ENCODE measurements at regions not wholly inside any gene's neighbourhood (a gene's known extent, or its start where the extent isn't known, plus 50 kb on each side); places are given as distances from the start of the nearest gene placed in this dataset.

DNA sequence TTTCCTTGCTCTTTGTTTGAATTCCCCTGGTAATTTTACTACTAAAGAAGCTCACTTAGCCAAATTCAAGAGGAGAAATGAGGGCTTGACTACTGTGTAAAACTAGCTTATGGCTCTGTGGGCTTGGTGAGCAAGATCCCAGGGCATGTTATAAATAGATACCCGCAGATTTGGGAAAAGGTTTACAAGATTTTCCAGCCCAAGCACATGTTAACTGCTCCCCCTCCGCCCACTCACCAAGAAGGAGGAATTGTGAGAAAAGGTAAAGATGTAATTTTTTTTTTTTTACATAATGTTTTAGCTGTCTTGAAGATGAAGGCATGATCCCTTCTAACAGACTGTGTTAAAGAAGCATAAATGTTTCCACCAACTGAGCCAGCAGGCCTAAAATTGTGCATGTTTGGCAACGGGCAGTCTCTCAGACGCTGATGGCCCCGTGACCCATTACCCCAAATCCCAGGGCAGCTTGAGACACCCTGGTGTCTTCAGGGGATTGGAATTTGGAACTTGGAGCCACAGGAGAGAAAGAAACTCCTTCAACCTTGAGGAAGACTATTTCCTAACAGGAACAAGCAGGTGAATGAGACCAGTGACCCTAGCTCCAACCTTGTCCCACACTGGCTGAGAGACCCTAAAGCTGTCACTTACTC lies 429.8 kb upstream of the CELF2 start:
- Histone ChIP-seq H3K4me3 (ENCODE audit: low read length) (no peak overlapping the region), H3K4me1 (ENCODE audit: insufficient read depth, low read length) (no peaks in the 10 kb centered on the region), H2AFZ (ENCODE audit: low read depth, low read length) (no peak overlapping the region), H3K36me3 (ENCODE audit: insufficient read depth, low read length) (no peaks in the 10 kb centered on the region), H3K9me3 (ENCODE audit: low read length) (no peaks in the 10 kb centered on the region), H3K27me3 (ENCODE audit: insufficient read depth, low read length) (no peaks in the 10 kb centered on the region)

DNA sequence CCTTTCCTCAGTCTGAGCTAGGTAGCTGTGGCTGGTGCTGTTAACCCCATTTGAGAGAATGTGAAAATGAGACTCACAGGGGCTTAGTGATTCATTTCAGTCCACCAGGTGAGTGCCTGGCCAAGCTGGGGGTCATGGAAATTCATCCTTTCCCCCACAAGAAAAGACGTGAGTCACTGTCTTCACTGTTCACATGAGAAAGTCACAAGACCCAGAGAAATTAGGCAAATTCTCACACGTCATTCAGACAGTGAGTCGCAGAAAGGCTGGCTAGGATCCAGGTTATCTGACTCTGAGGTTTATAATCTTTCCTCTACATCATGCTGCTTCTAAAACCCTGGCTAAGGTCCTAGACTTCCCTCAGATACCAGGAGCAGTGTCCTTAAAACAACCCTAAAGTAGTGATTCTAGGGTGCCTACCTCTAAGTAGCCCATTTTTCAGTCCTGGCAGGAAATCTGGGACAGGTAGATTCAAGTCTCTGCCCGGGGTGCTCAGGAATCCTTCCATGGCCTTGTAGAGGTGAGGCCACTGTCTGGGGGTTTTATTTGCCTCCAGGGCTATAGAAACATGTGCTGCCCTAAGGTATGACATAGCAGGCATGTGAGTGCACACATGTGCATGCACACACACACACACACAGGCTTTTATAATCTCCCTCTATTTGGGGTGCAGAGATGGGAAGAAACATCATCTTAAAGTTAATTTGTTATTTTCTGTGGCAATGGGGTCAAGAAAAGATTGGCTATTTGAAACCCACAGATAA lies 427.9 kb upstream of the CELF2 start:
- no peak overlapping the region for H2AFZ ChIP-seq (ENCODE audit: low read depth, low read length)
- no peaks in the 10 kb centered on the region for H3K4me1 ChIP-seq (ENCODE audit: insufficient read depth, low read length)
- H3K9me3 ChIP-seq (ENCODE audit: low read length): no peaks in the 10 kb centered on the region
- H3K27me3 ChIP-seq (ENCODE audit: insufficient read depth, low read length): no peaks in the 10 kb centered on the region
- no peaks in the 10 kb centered on the region for H3K36me3 ChIP-seq (ENCODE audit: insufficient read depth, low read length)
- H3K4me3 ChIP-seq (ENCODE audit: low read length): no peak overlapping the region

DNA sequence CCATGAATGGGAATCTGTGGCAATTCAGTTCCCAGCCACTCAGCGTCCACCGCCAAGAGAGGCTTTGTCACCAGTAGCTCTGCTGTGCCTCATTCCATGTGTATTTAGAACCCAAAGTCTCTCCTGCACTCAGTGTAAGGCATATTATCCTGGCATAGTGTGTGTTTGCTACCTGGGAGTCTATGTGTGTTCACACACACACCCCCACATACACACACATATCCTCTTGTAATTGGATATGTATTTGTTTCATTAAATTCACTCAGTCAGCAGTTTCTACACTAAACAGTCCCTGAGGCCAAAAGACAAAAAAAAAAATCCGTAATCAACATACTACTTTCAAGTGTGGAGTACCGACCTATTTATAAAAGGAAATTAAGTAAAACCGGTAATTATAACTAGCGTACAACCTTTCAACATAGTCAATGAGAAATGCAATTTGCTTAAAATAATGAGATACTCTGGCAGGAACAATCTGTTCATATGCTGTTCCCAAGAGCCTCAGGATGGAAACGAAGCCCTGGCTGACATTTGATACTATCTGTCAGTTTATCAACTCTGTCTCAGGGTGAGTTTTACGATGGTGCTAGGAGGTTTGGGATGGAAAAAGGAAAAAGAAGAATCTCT lies 425.8 kb upstream of the CELF2 start:
- Histone ChIP-seq H3K4me3 (ENCODE audit: low read length) (no peak overlapping the region), H3K9me3 (ENCODE audit: low read length) (no peaks in the 10 kb centered on the region), H3K27me3 (ENCODE audit: insufficient read depth, low read length) (no peaks in the 10 kb centered on the region), H2AFZ (ENCODE audit: low read depth, low read length) (no peak overlapping the region), H3K4me1 (ENCODE audit: insufficient read depth, low read length) (no peaks in the 10 kb centered on the region), H3K36me3 (ENCODE audit: insufficient read depth, low read length) (no peaks in the 10 kb centered on the region)

DNA sequence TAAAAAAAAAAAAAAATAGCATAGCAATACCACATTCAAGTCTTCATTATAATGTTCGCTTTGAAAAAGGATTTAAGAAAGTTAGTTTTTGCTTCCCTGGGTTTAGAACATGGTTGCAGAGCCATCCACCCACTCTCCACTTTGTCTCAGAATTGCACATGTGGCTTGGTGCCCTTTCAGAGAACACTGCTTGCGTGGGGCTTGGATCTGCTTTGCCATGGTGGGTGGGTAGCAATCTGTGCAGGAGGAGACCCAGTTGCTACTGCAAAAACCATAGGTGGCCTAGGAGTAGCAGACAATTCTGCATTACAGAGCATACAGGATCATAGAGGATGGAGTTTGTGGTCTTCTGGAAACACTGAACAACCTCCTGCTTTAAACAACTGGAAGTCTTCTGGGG lies 421.4 kb upstream of the CELF2 start:
- H3K27me3 ChIP-seq (ENCODE audit: insufficient read depth, low read length): no peaks in the 10 kb centered on the region
- no peaks in the 10 kb centered on the region for H3K4me1 ChIP-seq (ENCODE audit: insufficient read depth, low read length)
- no peaks in the 10 kb centered on the region for H3K36me3 ChIP-seq (ENCODE audit: insufficient read depth, low read length)

DNA sequence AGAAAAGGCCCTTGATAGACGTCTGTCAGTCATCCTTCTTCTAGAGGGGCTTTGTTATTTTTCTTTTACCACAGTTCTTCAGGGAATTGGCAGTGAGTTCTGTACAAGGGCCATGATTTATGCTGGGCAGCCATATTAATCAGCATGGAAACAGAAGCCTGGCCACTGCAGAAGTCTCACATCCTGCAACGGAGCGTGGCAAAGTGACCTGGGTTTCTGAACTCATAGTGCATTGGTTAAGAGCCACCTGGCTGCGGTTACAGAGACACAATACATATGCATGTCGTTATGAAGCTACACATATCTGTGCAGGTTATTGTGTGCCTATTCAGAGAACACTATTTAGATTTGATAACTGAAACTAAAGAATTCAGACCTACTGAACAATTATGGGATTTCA lies 419.4 kb upstream of the CELF2 start:
- H3K4me1 ChIP-seq (ENCODE audit: insufficient read depth, low read length): no peaks in the 10 kb centered on the region
- H3K4me3 ChIP-seq (ENCODE audit: low read length): no peak overlapping the region
- H3K27me3 ChIP-seq (ENCODE audit: insufficient read depth, low read length): no peaks in the 10 kb centered on the region
- H3K9me3 ChIP-seq (ENCODE audit: low read length): no peaks in the 10 kb centered on the region
- H3K36me3 ChIP-seq (ENCODE audit: insufficient read depth, low read length): no peaks in the 10 kb centered on the region
- no peak overlapping the region for H2AFZ ChIP-seq (ENCODE audit: low read depth, low read length)

More for the DNA sequence above, 421.4 kb upstream of the CELF2 start:
- Histone ChIP-seq H3K9me3 (ENCODE audit: low read length) (no peaks in the 10 kb centered on the region), H2AFZ (ENCODE audit: low read depth, low read length) (no peak overlapping the region), H3K4me3 (ENCODE audit: low read length) (no peak overlapping the region)

DNA sequence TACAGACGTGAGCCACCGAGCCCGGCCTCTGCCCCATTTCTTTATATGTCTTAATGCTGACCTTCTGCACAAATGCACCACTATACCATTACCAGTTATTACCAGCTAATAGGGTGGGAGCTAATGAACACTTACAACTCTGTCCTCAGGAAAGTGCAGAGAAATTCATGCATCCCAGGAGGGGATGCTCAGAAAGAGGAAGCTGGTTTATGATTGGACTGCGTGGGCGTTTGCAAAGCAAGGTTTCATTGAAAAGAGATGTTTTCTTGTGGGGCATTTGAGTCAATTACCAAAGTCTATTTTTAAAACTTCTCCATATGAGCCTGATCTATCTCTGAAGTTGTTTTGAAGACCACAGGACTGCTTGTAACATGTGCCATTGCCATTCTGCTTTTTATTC lies 417.7 kb upstream of the CELF2 start:
- no peak overlapping the region for H2AFZ ChIP-seq (ENCODE audit: low read depth, low read length)
- H3K9me3 ChIP-seq (ENCODE audit: low read length): no peaks in the 10 kb centered on the region
- no peaks in the 10 kb centered on the region for H3K27me3 ChIP-seq (ENCODE audit: insufficient read depth, low read length)
- no peaks in the 10 kb centered on the region for H3K4me1 ChIP-seq (ENCODE audit: insufficient read depth, low read length)
- H3K36me3 ChIP-seq (ENCODE audit: insufficient read depth, low read length): no peaks in the 10 kb centered on the region
- H3K4me3 ChIP-seq (ENCODE audit: low read length): no peak overlapping the region

DNA sequence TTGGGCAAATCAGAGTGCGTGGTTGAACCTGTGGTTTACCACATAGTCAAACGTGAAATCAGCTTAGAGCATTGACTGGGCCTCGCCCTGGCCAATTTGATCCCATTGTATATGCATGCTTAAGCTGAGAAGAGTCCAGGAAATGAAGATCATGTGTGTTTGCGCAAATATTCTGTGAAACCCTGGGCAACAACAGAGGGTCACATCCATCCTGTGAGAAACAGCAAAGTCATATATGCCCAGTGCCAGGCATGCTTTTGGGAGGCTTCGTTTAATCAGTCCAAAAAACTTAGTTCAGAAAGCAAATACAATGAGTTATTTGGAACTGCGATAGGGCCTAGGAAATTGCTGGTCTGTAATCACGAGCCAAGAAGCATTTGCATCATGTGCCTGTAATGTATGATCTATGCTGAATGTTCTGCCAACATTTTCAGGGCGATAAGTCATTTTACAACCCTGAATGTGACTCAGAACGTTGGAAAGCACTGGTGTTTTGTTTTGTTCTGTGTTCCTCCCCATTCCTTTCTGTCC lies 412.1 kb upstream of the CELF2 start:
- no peaks in the 10 kb centered on the region for H3K9me3 ChIP-seq (ENCODE audit: low read length)
- no peaks in the 10 kb centered on the region for H3K4me1 ChIP-seq (ENCODE audit: insufficient read depth, low read length)
- no peaks in the 10 kb centered on the region for H3K36me3 ChIP-seq (ENCODE audit: insufficient read depth, low read length)
- H3K4me3 ChIP-seq (ENCODE audit: low read length): no peak overlapping the region
- no peaks in the 10 kb centered on the region for H3K27me3 ChIP-seq (ENCODE audit: insufficient read depth, low read length)
- H2AFZ ChIP-seq (ENCODE audit: low read depth, low read length): no peak overlapping the region

DNA sequence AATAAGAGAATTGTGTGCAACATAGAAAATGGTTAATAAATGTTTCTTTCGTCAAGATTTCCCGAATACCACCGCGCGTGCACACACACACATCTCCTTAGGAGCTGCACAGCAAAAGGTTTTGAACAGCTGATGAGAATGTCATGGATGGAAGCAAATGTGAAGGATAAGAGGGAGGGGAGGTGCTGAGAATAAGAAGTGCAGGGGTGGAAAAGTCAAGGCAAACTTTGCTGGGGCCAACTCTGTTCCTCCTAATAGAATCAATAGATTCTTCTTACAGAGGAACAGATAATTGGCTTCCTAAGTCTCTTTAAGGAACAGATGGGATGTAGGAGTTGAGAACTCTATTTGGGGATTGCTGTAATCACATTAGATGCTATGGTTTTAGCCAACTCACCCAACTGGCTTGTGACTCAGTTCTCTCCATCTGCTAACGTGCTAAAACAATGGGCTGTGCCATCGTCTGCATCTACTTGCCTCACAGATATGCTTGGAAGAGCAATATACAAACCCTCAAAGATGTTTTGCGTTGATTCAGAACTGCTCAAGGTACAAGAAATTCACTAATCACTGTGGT lies 408.2 kb upstream of the CELF2 start:
- no peaks in the 10 kb centered on the region for H3K9me3 ChIP-seq (ENCODE audit: low read length)
- H3K4me1 ChIP-seq (ENCODE audit: insufficient read depth, low read length): no peaks in the 10 kb centered on the region
- H3K27me3 ChIP-seq (ENCODE audit: insufficient read depth, low read length): no peaks in the 10 kb centered on the region
- no peak overlapping the region for H3K4me3 ChIP-seq (ENCODE audit: low read length)
- no peaks in the 10 kb centered on the region for H3K36me3 ChIP-seq (ENCODE audit: insufficient read depth, low read length)
- H2AFZ ChIP-seq (ENCODE audit: low read depth, low read length): no peak overlapping the region

DNA sequence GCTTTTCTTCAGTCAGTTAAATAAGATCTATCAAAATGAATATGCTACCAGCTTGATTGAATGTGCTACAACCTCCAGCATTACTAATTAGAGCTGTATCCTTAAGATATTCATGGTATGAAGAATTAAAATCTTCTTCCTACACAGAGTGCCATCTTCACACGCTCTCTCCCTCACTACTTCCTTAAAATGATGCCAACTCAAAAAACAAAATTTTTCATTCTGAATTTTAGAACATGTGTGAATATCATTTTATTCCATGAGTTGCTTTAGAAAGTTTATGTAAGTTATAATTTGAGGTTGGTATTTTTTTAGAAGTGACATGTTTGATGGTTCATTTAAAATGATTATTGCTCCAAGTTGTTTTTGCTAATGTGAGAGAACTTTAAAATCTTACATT lies 407.5 kb upstream of the CELF2 start:
- Histone ChIP-seq H3K27me3 (ENCODE audit: insufficient read depth, low read length) (no peaks in the 10 kb centered on the region), H3K4me1 (ENCODE audit: insufficient read depth, low read length) (no peaks in the 10 kb centered on the region), H3K9me3 (ENCODE audit: low read length) (no peaks in the 10 kb centered on the region), H2AFZ (ENCODE audit: low read depth, low read length) (no peak overlapping the region), H3K36me3 (ENCODE audit: insufficient read depth, low read length) (no peaks in the 10 kb centered on the region), H3K4me3 (ENCODE audit: low read length) (no peak overlapping the region)

DNA sequence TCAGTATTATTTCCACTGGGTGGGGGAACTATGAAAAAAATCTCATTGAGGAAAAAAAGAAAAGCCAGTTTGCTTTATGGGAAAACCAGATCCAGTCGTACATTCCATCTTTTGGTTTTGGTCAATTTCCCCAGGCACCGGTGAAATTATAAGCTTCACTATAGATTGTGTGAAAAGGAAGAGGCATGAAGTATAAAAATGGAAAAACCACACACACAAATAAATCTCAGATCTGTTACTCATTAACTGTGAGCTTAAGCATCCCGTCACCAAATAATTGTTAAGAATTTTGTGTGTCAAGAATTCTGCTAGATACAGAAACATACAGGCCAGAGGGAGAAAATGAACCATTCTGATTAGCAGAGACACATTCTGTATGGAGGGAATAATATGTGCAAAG lies 405.5 kb upstream of the CELF2 start:
- no peaks in the 10 kb centered on the region for H3K36me3 ChIP-seq (ENCODE audit: insufficient read depth, low read length)
- H3K27me3 ChIP-seq (ENCODE audit: insufficient read depth, low read length): no peaks in the 10 kb centered on the region
- no peak overlapping the region for H3K4me3 ChIP-seq (ENCODE audit: low read length)
- H3K4me1 ChIP-seq (ENCODE audit: insufficient read depth, low read length): no peaks in the 10 kb centered on the region
- H3K9me3 ChIP-seq (ENCODE audit: low read length): no peaks in the 10 kb centered on the region
- no peak overlapping the region for H2AFZ ChIP-seq (ENCODE audit: low read depth, low read length)

DNA sequence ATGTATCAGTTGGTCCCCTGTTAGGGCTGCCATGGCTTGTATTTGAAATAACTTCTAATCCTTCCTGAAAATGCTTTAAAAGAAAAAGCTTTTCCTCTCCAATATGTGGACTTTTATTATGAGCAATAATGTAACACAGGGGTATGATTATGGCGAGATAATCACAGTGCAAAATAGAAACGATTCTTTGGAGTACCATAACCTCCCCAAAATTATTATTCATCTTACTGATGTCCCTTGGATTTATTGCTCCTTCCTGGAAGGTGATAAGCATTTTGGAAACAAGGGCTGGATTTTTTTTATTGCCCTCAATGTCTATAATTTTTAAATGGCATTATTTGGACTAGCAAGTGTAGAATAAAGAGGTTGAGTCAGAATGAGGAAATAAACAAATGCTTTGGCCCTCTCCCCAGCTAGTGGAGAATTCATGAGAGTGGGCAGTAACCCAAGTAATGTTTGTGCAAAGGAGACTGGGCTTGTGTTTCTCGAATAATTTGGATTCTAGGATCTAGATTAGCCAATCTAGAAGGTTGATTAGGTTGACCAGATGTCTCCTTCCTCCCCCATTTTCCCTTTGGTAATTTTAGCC lies 403.9 kb upstream of the CELF2 start:
- Histone ChIP-seq H3K4me1 (ENCODE audit: insufficient read depth, low read length) (no peaks in the 10 kb centered on the region), H3K9me3 (ENCODE audit: low read length) (no peaks in the 10 kb centered on the region), H2AFZ (ENCODE audit: low read depth, low read length) (no peak overlapping the region), H3K4me3 (ENCODE audit: low read length) (no peak overlapping the region), H3K36me3 (ENCODE audit: insufficient read depth, low read length) (no peaks in the 10 kb centered on the region), H3K27me3 (ENCODE audit: insufficient read depth, low read length) (no peaks in the 10 kb centered on the region)

DNA sequence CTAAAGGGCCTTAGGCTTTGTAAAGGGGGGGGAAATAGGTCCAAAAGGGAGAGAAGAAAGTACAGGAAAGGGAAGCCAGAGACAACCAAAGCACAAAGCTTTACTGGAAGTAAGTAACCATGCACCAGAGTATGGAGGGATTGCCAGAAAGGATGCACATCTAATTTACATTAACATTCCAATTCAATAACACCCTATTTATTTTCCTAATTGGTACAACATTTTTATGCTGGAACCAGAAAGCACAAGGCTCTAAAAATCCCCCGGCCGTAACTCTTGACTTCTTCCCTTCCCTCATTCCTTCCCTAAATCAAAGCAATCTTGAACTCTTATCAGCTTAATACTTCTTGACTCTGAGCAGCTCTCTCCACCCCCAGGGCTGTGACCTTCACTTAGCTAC lies 400.0 kb upstream of the CELF2 start:
- no peak overlapping the region for H3K4me3 ChIP-seq (ENCODE audit: low read length)
- H3K4me1 ChIP-seq (ENCODE audit: insufficient read depth, low read length): no peaks in the 10 kb centered on the region
- no peak overlapping the region for H2AFZ ChIP-seq (ENCODE audit: low read depth, low read length)
- H3K9me3 ChIP-seq (ENCODE audit: low read length): no peaks in the 10 kb centered on the region
- no peaks in the 10 kb centered on the region for H3K27me3 ChIP-seq (ENCODE audit: insufficient read depth, low read length)
- no peaks in the 10 kb centered on the region for H3K36me3 ChIP-seq (ENCODE audit: insufficient read depth, low read length)

DNA sequence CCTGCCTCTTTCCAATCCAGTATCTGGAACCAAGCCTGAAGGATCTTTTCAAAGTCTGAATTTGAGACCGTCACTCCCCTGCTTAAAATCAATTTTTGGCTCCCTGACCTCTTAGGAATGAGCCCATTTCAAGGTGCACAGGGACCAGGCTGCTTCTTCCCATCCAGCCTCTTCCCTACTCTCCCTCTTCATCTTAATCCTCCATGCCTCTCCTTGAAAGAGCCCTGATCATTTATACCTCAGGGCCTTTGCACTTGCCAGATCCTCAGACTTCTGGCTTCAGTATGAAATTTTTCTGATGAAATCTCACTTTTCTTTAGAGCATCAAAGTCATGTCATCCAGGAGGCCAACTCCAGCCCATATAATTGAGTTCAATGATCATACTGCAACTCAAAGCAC lies 399.5 kb upstream of the CELF2 start:
- H3K27me3 ChIP-seq (ENCODE audit: insufficient read depth, low read length): no peaks in the 10 kb centered on the region
- H3K4me3 ChIP-seq (ENCODE audit: low read length): no peak overlapping the region
- no peaks in the 10 kb centered on the region for H3K9me3 ChIP-seq (ENCODE audit: low read length)
- no peak overlapping the region for H2AFZ ChIP-seq (ENCODE audit: low read depth, low read length)
- no peaks in the 10 kb centered on the region for H3K4me1 ChIP-seq (ENCODE audit: insufficient read depth, low read length)
- H3K36me3 ChIP-seq (ENCODE audit: insufficient read depth, low read length): no peaks in the 10 kb centered on the region

All from neuron (in vitro differentiated cells).